SU-DHL-6 (cell line): ENCODE measurements at regions not wholly inside any gene's neighbourhood (a gene's known extent, or its start where the extent isn't known, plus 50 kb on each side); places are given as distances from the start of the nearest gene placed in this dataset.

Experiments used
- H2AFZ ChIP-seq: fragments of 200-600 bp; sonication (generic); 2 replicates; pipeline ENCODE4 v1.6.1; 2014; ENCODE audit warnings: low read depth, mild to moderate bottlenecking, moderate library complexity, mixed read lengths, antibody characterized with exemption, low read length; ENCODE audit not compliant: severe bottlenecking
- H3F3A ChIP-seq: fragments of 200-600 bp; shearing (Covaris generic); 2 replicates; pipeline ENCODE4 v1.6.0; 2016; ENCODE audit warnings: antibody characterized with exemption, mild to moderate bottlenecking; ENCODE audit not compliant: insufficient read depth
- H3K27ac ChIP-seq: fragments of 200-600 bp; sonication (generic); 2 replicates; pipeline ENCODE4 v1.5.1; 2016; ENCODE audit warnings: low read depth, mild to moderate bottlenecking, low read length, moderate library complexity, mixed read lengths
- H3K27me3 ChIP-seq: fragments of 200-600 bp; sonication (generic), shearing (Covaris generic); 2 replicates; pipeline ENCODE4 v1.6.0; 2014; ENCODE audit warnings: mild to moderate bottlenecking, low read length
- H3K36me3 ChIP-seq: fragments of 200-600 bp; sonication (generic); 2 replicates; pipeline ENCODE4 v1.6.1; 2014; ENCODE audit warnings: mild to moderate bottlenecking, low read length, mixed read lengths
- H3K4me2 ChIP-seq: fragments of 300-600, 200-600 bp; shearing (Covaris generic), sonication (generic); 2 replicates; pipeline ENCODE4 v1.6.0; 2014; ENCODE audit warnings: low read length, low read depth, mild to moderate bottlenecking; ENCODE audit not compliant: poor library complexity, severe bottlenecking
- H3K4me3 ChIP-seq: fragments of 200-600 bp; sonication (generic); 2 replicates; pipeline ENCODE4 v1.5.1; 2014; ENCODE audit warnings: antibody characterized with exemption, low read length, mild to moderate bottlenecking, mixed read lengths; ENCODE audit not compliant: insufficient read depth, poor library complexity, severe bottlenecking
- H3K79me2 ChIP-seq: fragments of 200-600 bp; sonication (generic); 2 replicates; pipeline ENCODE4 v1.6.1; 2014; ENCODE audit warnings: mild to moderate bottlenecking, low read length, moderate library complexity; ENCODE audit not compliant: insufficient read depth
- H3K9ac ChIP-seq: fragments of 200-600 bp; sonication (generic); 2 replicates; pipeline ENCODE4 v1.7.0; 2014; ENCODE audit warnings: mild to moderate bottlenecking, low read length
- H3K9me2 ChIP-seq: fragments of 200-600 bp; sonication (generic); replicated peaks from 2 replicates; pipeline ENCODE4 v1.6.1; 2014; ENCODE audit warnings: low read length; ENCODE audit not compliant: insufficient read depth
- H3K9me3 ChIP-seq: fragments of 200-600 bp; sonication (generic); 2 replicates; pipeline ENCODE4 v1.6.1; 2014; ENCODE audit warnings: low read length, mixed read lengths; ENCODE audit not compliant: insufficient read depth
- H4K20me1 ChIP-seq: fragments of 200-600 bp; sonication (generic); 2 replicates; pipeline ENCODE4 v1.6.1; 2014; ENCODE audit warnings: low read depth, mild to moderate bottlenecking, antibody characterized with exemption, low read length, moderate library complexity, mixed read lengths
- CTCF ChIP-seq: fragments of 200-600 bp; sonication (generic); IDR thresholded peaks from one replicate; pipeline ENCODE4 v1.5.1; 2017; ENCODE audit warnings: antibody characterized with exemption, mild to moderate bottlenecking, low read length, moderate library complexity; ENCODE audit not compliant: insufficient read depth, poor library complexity, severe bottlenecking
- EZH2phosphoT487 ChIP-seq: fragments of 200-600 bp; sonication (generic), shearing (Covaris generic); conservative IDR thresholded peaks from 2 replicates; pipeline ENCODE4 v1.6.1; 2018; ENCODE audit warnings: mild to moderate bottlenecking, antibody characterized with exemption, low read length, moderate library complexity, mixed read lengths

GRCh38 chr10:129333706-129334105 is 133.3 kb upstream of the MGMT start:
- Histone ChIP-seq H3K79me2 (no peaks in the 10 kb centered on the region), H3K9me3 (no peaks in the 10 kb centered on the region)

GRCh38 chr10:129334266-129334665 is 132.8 kb upstream of the MGMT start:
- TF ChIP-seq CTCF, result no peak
- TF ChIP-seq EZH2phosphoT487, result no peak
- Histone ChIP-seq H3K9me2 (no peaks in the 10 kb centered on the region), H2AFZ (no peak overlapping the region), H3K9ac (no peak overlapping the region), H3K9me3 (no peaks in the 10 kb centered on the region), H3K4me3 (no peak overlapping the region), H4K20me1 (no peaks in the 10 kb centered on the region), H3K27ac (no peak overlapping the region), H3K79me2 (no peaks in the 10 kb centered on the region), H3F3A (no peaks in the 10 kb centered on the region), H3K27me3 (no peaks in the 10 kb centered on the region), H3K4me2 (no peak overlapping the region), H3K36me3 (no peaks in the 10 kb centered on the region)

More at GRCh38 chr10:129333706-129334105, 133.3 kb upstream of the MGMT start:
- no peak overlapping the region for H3K27ac ChIP-seq
- no peak overlapping the region for H3K4me2 ChIP-seq
- no peak overlapping the region for H3K4me3 ChIP-seq
- H3K9ac ChIP-seq, result no peak overlapping the region
- no peaks in the 10 kb centered on the region for H3K9me2 ChIP-seq
- no peaks in the 10 kb centered on the region for H4K20me1 ChIP-seq
- H2AFZ ChIP-seq, result no peak overlapping the region
- no peaks in the 10 kb centered on the region for H3F3A ChIP-seq
- H3K27me3 ChIP-seq, result no peaks in the 10 kb centered on the region
- H3K36me3 ChIP-seq, result no peaks in the 10 kb centered on the region
- TF ChIP-seq EZH2phosphoT487, result no peak
- TF ChIP-seq CTCF, result no peak

- Histone ChIP-seq H3K9ac (no peak overlapping the region), H3K36me3 (no peaks in the 10 kb centered on the region), H3K27ac (no peak overlapping the region), H3K27me3 (no peaks in the 10 kb centered on the region), H3K9me3 (no peaks in the 10 kb centered on the region), H4K20me1 (no peaks in the 10 kb centered on the region), H2AFZ (no peak overlapping the region), H3F3A (no peaks in the 10 kb centered on the region), H3K79me2 (no peaks in the 10 kb centered on the region), H3K9me2 (no peaks in the 10 kb centered on the region), H3K4me3 (no peak overlapping the region), H3K4me2 (no peak overlapping the region)
- TF ChIP-seq CTCF (no peak), EZH2phosphoT487 (no peak)
Observed at GRCh38 chr10:129335396-129335795, 131.6 kb upstream of the MGMT start.

GRCh38 chr10:129335942-129336341 is 131.1 kb upstream of the MGMT start:
- Histone ChIP-seq H3K9me3 (no peaks in the 10 kb centered on the region), H3K9me2 (no peaks in the 10 kb centered on the region), H2AFZ (no peak overlapping the region), H3K9ac (no peak overlapping the region), H3K79me2 (no peaks in the 10 kb centered on the region), H3F3A (no peaks in the 10 kb centered on the region), H3K27me3 (no peaks in the 10 kb centered on the region), H3K36me3 (no peaks in the 10 kb centered on the region), H3K4me2 (no peak overlapping the region), H3K27ac (no peak overlapping the region), H3K4me3 (no peak overlapping the region), H4K20me1 (no peaks in the 10 kb centered on the region)
- TF ChIP-seq CTCF (no peak), EZH2phosphoT487 (no peak)
